Colonic mucosa (tissue), 4 donors: ENCODE measurements at regions not wholly inside any gene's neighbourhood (a gene's known extent, or its start where the extent isn't known, plus 50 kb on each side); places are given as distances from the start of the nearest gene placed in this dataset.

Experiments used
- DNase-seq: peaks from one replicate; pipeline ENCODE4 v3.0.0-alpha.2; 2020
- H3K27ac ChIP-seq: fragments of 200-600 bp; one replicate; pipeline ENCODE4 v1.8.0; 2021
- H3K27me3 ChIP-seq: fragments of 200-600 bp; one replicate; pipeline ENCODE4 v1.8.0; 2021
- H3K36me3 ChIP-seq: fragments of 200-600 bp; one replicate; pipeline ENCODE4 v1.8.0; 2021
- H3K4me1 ChIP-seq: fragments of 200-600 bp; one replicate; pipeline ENCODE4 v1.8.0; 2021; ENCODE audit warnings: mild to moderate bottlenecking
- H3K4me3 ChIP-seq: fragments of 200-600 bp; one replicate; pipeline ENCODE4 v1.8.0; 2021
- H3K9ac ChIP-seq, 2 donors: one replicate each; pipeline ENCODE4 v1.7.0; 2013; ENCODE audit warnings: control low read depth in 2 of 2, low read depth in 2 of 2, low read length in 2 of 2
- H3K9me3 ChIP-seq: fragments of 200-600 bp; one replicate; pipeline ENCODE4 v1.8.0; 2021
- CTCF ChIP-seq: fragments of 200-600 bp; IDR thresholded peaks from one replicate; pipeline ENCODE4 v1.8.0; 2022; ENCODE audit warnings: antibody characterized with exemption, mild to moderate bottlenecking
- intact Hi-C: fragments of 100-400 bp; cut with DNase I; formaldehyde crosslinking; loops from one replicate; pipeline ENCODE4 v1.14.1; 2022
- donor health status: healthy.
- donor health status: DM: no; HTN: no; CAD: no.
- donor health status: DM: no; HTN: no; CAD: no.

DNA sequence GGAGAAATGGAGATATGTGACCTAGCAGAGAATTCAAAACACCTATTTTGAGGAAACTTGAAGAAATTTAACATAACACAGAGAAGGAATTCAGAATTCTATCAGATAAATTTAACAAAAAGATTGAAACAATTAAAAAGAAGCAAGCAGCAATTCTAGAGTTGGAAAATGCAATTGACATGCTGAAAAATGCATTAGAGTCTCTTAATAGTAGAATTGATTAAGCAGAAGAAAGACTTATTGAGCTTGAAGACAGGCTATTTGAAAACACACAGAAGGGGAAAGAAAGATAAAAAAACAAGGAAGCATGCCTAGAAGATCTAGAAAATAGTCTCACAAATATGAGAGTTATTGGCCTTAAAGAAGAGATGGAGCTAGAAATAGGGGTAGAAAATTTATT is 87.8 kb upstream of the SLC1A1 start:
- DNase-seq: no peak
- Histone ChIP-seq H3K4me1 (no peaks in the 10 kb centered on the region), H3K9ac (no peak overlapping the region), H3K27me3 (no peaks in the 10 kb centered on the region), H3K4me3 (no peak overlapping the region), H3K36me3 (no peaks in the 10 kb centered on the region), H3K27ac (no peak overlapping the region), H3K9me3 (no peaks in the 10 kb centered on the region)
- intact Hi-C loops: no loop called here
- no peak for TF ChIP-seq CTCF

DNA sequence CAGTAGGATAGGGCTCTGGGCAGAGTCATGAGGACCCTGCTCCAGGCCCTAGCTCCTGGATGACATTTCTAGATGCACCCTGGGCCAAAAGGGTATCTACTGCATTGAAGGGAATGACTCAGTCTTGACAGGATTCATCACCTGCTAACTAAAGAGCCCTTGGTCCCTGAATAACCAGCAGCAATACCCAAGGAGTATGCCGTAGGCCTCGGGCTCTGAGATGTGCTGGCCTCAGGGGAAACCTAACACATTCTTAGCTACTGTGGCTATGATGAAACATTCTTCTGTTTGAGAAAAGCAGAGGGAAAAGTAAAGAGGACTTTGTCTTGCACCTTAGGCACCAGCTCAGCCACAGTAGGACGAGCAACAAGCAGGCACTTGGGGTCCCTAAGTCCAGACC is 89.5 kb upstream of the SLC1A1 start:
- Histone ChIP-seq H3K4me3 (no peak overlapping the region), H3K27me3 (no peaks in the 10 kb centered on the region), H3K36me3 (no peaks in the 10 kb centered on the region), H3K27ac (no peak overlapping the region), H3K9ac (no peak overlapping the region), H3K9me3 (no peaks in the 10 kb centered on the region), H3K4me1 (no peaks in the 10 kb centered on the region)
- intact Hi-C loops: no loop called here
- DNase-seq: no peak
- no peak for TF ChIP-seq CTCF

DNA sequence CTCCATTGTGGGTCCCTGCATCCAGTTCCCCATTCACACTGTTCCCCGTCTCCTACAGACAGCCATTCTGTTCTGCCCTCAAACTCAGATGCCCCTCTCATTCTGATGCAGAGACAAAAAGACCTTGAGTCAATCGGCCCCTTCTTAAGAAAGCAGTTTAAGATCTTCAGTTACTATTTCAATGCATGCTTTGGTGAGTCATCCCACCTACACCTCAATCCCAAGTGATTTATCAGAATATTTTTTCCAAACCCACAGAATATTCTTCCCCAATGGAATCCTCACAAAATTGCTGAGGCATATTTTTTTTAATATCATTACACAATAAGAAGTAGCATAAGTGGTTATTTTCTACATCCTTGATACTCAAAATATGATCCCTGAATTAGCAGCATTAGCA is 92.4 kb upstream of the SLC1A1 start:
- intact Hi-C loops: no loop called here
- H3K36me3 ChIP-seq: no peaks in the 10 kb centered on the region
- TF ChIP-seq CTCF: no peak
- DNase-seq: no peak
- H3K9ac ChIP-seq: no peak overlapping the region
- no peaks in the 10 kb centered on the region for H3K27me3 ChIP-seq
- no peaks in the 10 kb centered on the region for H3K4me1 ChIP-seq
- no peak overlapping the region for H3K27ac ChIP-seq
- no peak overlapping the region for H3K4me3 ChIP-seq
- no peaks in the 10 kb centered on the region for H3K9me3 ChIP-seq

GRCh38 chr9:4393806-4394523 is 94.1 kb upstream of the GLIS3 start:
- H3K9me3 ChIP-seq: no peaks in the 10 kb centered on the region
- no peaks in the 10 kb centered on the region for H3K4me1 ChIP-seq
- DNase-seq: no peak
- no peak overlapping the region for H3K4me3 ChIP-seq
- intact Hi-C loops: no loop called here
- H3K9ac ChIP-seq: no peak overlapping the region
- no peak for TF ChIP-seq CTCF
- no peaks in the 10 kb centered on the region for H3K36me3 ChIP-seq
- no peaks in the 10 kb centered on the region for H3K27me3 ChIP-seq
- H3K27ac ChIP-seq: no peak overlapping the region

DNA sequence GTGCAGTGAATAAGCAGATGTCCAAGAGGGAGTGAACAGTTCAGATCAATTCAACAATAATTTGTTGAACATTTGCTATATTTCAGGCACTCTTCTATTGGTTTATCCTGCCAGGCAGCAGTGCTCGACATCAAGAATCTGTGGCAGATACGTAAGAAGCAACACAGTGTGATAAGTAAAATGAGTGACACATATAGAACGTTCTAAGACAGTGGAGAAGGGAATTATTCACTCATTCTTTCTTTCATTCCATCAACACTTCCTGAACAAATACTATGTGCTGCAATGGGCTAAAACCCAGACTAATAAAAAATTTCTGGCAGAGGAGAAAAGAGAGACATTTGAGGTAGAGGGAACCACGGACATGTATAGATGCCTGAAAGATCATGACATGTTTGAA is 89.9 kb upstream of the GLIS3 start:
- no peak overlapping the region for H3K27ac ChIP-seq
- DNase-seq: no peak
- no peaks in the 10 kb centered on the region for H3K27me3 ChIP-seq
- intact Hi-C loops: no loop called here
- H3K36me3 ChIP-seq: no peaks in the 10 kb centered on the region
- TF ChIP-seq CTCF: no peak
- H3K4me1 ChIP-seq: no peaks in the 10 kb centered on the region
- H3K9me3 ChIP-seq: no peaks in the 10 kb centered on the region
- no peak overlapping the region for H3K4me3 ChIP-seq
- no peak overlapping the region for H3K9ac ChIP-seq
